HEK293 (cell line): ENCODE measurements at regions not wholly inside any gene's neighbourhood (a gene's known extent, or its start where the extent isn't known, plus 50 kb on each side); places are given as distances from the start of the nearest gene placed in this dataset.

Experiments used
- CTCF ChIA-PET: fragments of 350-600 bp; formaldehyde crosslinking; extraction: SDS; loops from one replicate; lab custom pipeline; 2021; ENCODE audit warnings: antibody characterized with exemption; lab: Yijun Ruan, JAX
- POLR2A ChIA-PET: fragments of 300-600 bp; formaldehyde crosslinking; extraction: SDS; loops from one replicate; lab custom pipeline; 2020; ENCODE audit warnings: antibody characterized with exemption, inconsistent platforms; lab: Yijun Ruan, JAX
- H3K27ac ChIP-seq: fragments of 200-500 bp; sonication (Bioruptor generic); 2 replicates; pipeline ENCODE4 v1.5.1; 2014; ENCODE audit warnings: low read depth, low read length, control low read depth, inconsistent platforms; ENCODE audit errors: extremely low read depth
- H3K36me3 ChIP-seq, 2 experiments: fragments of 200-500 bp in 1 of 2; sonication (Bioruptor generic) in 1 of 2; 1 replicate in 1 of 2; 2 replicates in 1 of 2; pipeline ENCODE4 v1.5.1; 2014 to 2017; ENCODE audit warnings: inconsistent platforms in 2 of 2, low read length in 2 of 2; ENCODE audit not compliant: control insufficient read depth in 2 of 2, insufficient read depth in 1 of 2
- H3K4me1 ChIP-seq: fragments of 200-500 bp; sonication (Bioruptor generic); 2 replicates; pipeline ENCODE4 v1.5.1; 2014; ENCODE audit warnings: mild to moderate bottlenecking, low read length, inconsistent platforms; ENCODE audit not compliant: control insufficient read depth, insufficient read depth
- H3K4me3 ChIP-seq: 2 replicates; pipeline ENCODE4 v1.5.1; 2011; ENCODE audit warnings: low read depth, mild to moderate bottlenecking, control low read depth, low read length, moderate library complexity
- H3K9me3 ChIP-seq: fragments of 200-500 bp; sonication (Bioruptor generic); 2 replicates; pipeline ENCODE4 v1.5.1; 2014; ENCODE audit warnings: low read depth, low read length, inconsistent platforms; ENCODE audit not compliant: control insufficient read depth, insufficient read depth
- KLF16 ChIP-seq: fragments of 450-650 bp; formaldehyde crosslinking; IDR thresholded peaks from 2 replicates; pipeline ENCODE4 v1.5.1; 2017; ENCODE audit warnings: missing biosample characterization, missing genetic modification characterization
- MYNN ChIP-seq: fragments of 450-650 bp; formaldehyde crosslinking; IDR thresholded peaks from 2 replicates; pipeline ENCODE4 v1.5.1; 2016; ENCODE audit warnings: missing biosample characterization, missing genetic modification characterization, borderline replicate concordance
- REPIN1 ChIP-seq: fragments of 450-650 bp; formaldehyde crosslinking; IDR thresholded peaks from 2 replicates; pipeline ENCODE4 v1.5.1; 2017; ENCODE audit warnings: missing biosample characterization, missing genetic modification characterization, low read depth
- SALL2 ChIP-seq: fragments of 450-650 bp; formaldehyde crosslinking; IDR thresholded peaks from 2 replicates; pipeline ENCODE4 v1.5.0; 2017; ENCODE audit warnings: missing biosample characterization, mild to moderate bottlenecking, missing genetic modification characterization, borderline replicate concordance
- ZEB2 ChIP-seq: fragments of 450-650 bp; formaldehyde crosslinking; IDR thresholded peaks from 2 replicates; pipeline ENCODE4 v1.5.1; 2016; ENCODE audit warnings: missing biosample characterization, missing genetic modification characterization
- ZNF274 ChIP-seq, 2 experiments: fragments of 200-500 bp in 1 of 2; fragments of 450-650 bp in 1 of 2; sonication (Bioruptor generic) in 1 of 2; formaldehyde crosslinking in 1 of 2; IDR thresholded peaks; 2 replicates each; pipeline versions ENCODE4 v1.5.1 to v1.6.1; 2014 to 2016; ENCODE audit warnings: borderline replicate concordance in 1 of 2, inconsistent platforms in 1 of 2, low read length in 1 of 2, missing biosample characterization in 1 of 2, missing genetic modification characterization in 1 of 2
- ZNF394 ChIP-seq: fragments of 450-650 bp; formaldehyde crosslinking; IDR thresholded peaks from 2 replicates; pipeline ENCODE4 v1.5.1; 2016; ENCODE audit warnings: missing biosample characterization, missing genetic modification characterization, mild to moderate bottlenecking, moderate library complexity, borderline replicate concordance
- ZNF514 ChIP-seq: fragments of 450-650 bp; formaldehyde crosslinking; IDR thresholded peaks from 2 replicates; pipeline ENCODE4 v1.5.1; 2016; ENCODE audit warnings: missing biosample characterization, missing genetic modification characterization
- ZNF518A ChIP-seq: fragments of 450-650 bp; formaldehyde crosslinking; conservative IDR thresholded peaks from 2 replicates; pipeline ENCODE4 v1.5.1; 2016; ENCODE audit warnings: low read depth, missing biosample characterization, missing genetic modification characterization
- ZNF645 ChIP-seq: fragments of 450-650 bp; formaldehyde crosslinking; IDR thresholded peaks from 2 replicates; pipeline ENCODE4; 2016; ENCODE audit warnings: missing biosample characterization, missing genetic modification characterization
- ZNF658 ChIP-seq: fragments of 450-650 bp; formaldehyde crosslinking; IDR thresholded peaks from 2 replicates; pipeline ENCODE4; 2016; ENCODE audit warnings: missing biosample characterization, missing genetic modification characterization
- ZNF660 ChIP-seq: fragments of 450-650 bp; IDR thresholded peaks from 2 replicates; pipeline ENCODE4 v1.5.1; 2018; ENCODE audit warnings: missing biosample characterization, mild to moderate bottlenecking, missing genetic modification characterization
- ZNF768 ChIP-seq: fragments of 450-650 bp; formaldehyde crosslinking; IDR thresholded peaks from 2 replicates; pipeline ENCODE4 v1.5.1; 2018; ENCODE audit warnings: missing biosample characterization, mild to moderate bottlenecking, missing genetic modification characterization
- ZNF777 ChIP-seq: fragments of 450-650 bp; formaldehyde crosslinking; IDR thresholded peaks from 2 replicates; pipeline ENCODE4 v1.5.1; 2017; ENCODE audit warnings: missing biosample characterization, missing genetic modification characterization, borderline replicate concordance
- ZNF791 ChIP-seq: fragments of 450-650 bp; formaldehyde crosslinking; IDR thresholded peaks from 2 replicates; pipeline ENCODE4 v1.5.1; 2016; ENCODE audit warnings: missing biosample characterization, missing genetic modification characterization
- ZNF830 ChIP-seq: fragments of 450-650 bp; IDR thresholded peaks from 2 replicates; pipeline ENCODE4 v1.5.0; 2018; ENCODE audit warnings: missing biosample characterization, missing genetic modification characterization, low read depth, mild to moderate bottlenecking, moderate library complexity

- TF ChIP-seq ZNF830 (tag by site-specific recombination), result no peak
- TF ChIP-seq ZNF777, result no peak
- TF ChIP-seq MYNN (tag by site-specific recombination), result no peak
- no peak for TF ChIP-seq REPIN1 (tag by site-specific recombination)
- no peak for TF ChIP-seq ZNF394 (tag by site-specific recombination)
- no peak for TF ChIP-seq ZEB2 (tag by site-specific recombination)
- no peak for TF ChIP-seq ZNF791 (tag by site-specific recombination)
- TF ChIP-seq ZNF514, result no peak
- TF ChIP-seq ZNF660 (tag by site-specific recombination), result no peak
- no peak for TF ChIP-seq ZNF274 (IDR thresholded peaks at IDR 0.05; ENCODE audit: low read length)
- TF ChIP-seq ZNF274 (tag by site-specific recombination; IDR thresholded peaks at IDR 0.05; ENCODE audit: borderline replicate concordance), result no peak
- no peak for TF ChIP-seq SALL2 (tag by site-specific recombination)
- no peak overlapping the region for H3K4me3 ChIP-seq
- no peaks in the 10 kb centered on the region for H3K9me3 ChIP-seq
- no peaks in the 10 kb centered on the region for H3K36me3 ChIP-seq
- H3K27ac ChIP-seq, result no peak overlapping the region
- ChIA-PET CTCF (interaction anchor here (0.6 kb wide), 1 partner anchor 573 kb away, joined by 3 read pairs; no protein-coding TSS in a partner anchor), POLR2A (no interaction called here)
- H3K4me1 ChIP-seq, result no peaks in the 10 kb centered on the region
Measured at GRCh38 chr4:41878991-41879491, 56.2 kb upstream of the TMEM33 start.

DNA sequence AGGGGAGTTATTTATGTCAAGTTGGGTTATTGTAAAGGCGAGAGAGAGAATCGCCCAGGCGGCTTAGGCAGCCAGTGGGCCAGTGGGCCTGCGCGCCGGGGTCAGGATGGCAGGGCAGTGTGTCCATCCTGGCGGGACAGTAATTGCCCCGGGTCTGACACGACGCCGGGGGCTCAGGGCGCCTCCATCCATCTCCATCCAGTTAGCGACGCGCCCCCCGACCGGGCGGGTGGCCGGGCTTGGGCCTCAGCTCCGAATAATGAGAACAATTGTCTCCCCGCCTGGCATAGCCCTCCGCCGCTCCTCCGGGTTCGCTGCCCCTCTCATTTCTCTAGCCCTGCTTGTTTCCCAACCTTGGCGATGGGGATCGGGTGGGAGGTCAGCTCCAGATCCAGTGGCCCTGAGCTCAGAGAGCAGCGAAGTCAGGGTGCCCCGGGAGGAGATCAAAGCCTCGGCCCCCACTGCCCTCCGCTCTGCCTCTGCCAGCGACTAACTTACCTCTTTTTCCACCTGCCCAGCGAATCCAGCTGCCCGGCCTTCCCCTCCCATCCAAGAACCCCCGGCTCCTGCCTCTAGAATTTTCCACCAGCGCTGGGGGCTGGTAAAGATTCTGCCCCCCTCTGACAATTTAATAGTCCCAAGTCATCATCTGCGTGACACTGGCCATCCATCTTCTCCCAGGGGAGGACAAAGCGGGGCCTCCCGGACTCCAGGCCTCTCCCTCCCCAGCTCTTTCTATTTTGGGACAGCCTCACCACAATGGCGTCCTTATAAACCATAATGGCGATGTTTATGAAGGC lies 56.9 kb upstream of the TMEM33 start:
- H3K36me3 ChIP-seq, result no peaks in the 10 kb centered on the region
- H3K4me1 ChIP-seq, result no peaks in the 10 kb centered on the region
- no peak overlapping the region for H3K4me3 ChIP-seq
- POLR2A ChIA-PET, result interaction anchor here (0.6 kb wide), 1 partner anchor 208 kb away, joined by 4 read pairs; no protein-coding TSS in a partner anchor
- CTCF ChIA-PET, result no interaction called here
- no peak for TF ChIP-seq ZNF645 (tag by site-specific recombination)
- TF ChIP-seq ZNF768 (tag by site-specific recombination), result no peak
- no peak for TF ChIP-seq ZNF518A (tag by site-specific recombination)
- TF ChIP-seq ZNF658 (tag by site-specific recombination), result no peak
- no peak for TF ChIP-seq KLF16 (tag by site-specific recombination)
- H3K9me3 ChIP-seq, result no peaks in the 10 kb centered on the region
- no peak overlapping the region for H3K27ac ChIP-seq
